ENCODE measurements at regions not wholly inside any gene's neighbourhood (a gene's known extent, or its start where the extent isn't known, plus 50 kb on each side); places are given as distances from the start of the nearest gene placed in this dataset.

GRCh38 chr2:7115364-7115763 is 198.2 kb downstream of the RNF144A start:
- no peak for TF ChIP-seq TAF1 (conservative IDR thresholded peaks at IDR 0.05)
- TF ChIP-seq, protein P1, sequence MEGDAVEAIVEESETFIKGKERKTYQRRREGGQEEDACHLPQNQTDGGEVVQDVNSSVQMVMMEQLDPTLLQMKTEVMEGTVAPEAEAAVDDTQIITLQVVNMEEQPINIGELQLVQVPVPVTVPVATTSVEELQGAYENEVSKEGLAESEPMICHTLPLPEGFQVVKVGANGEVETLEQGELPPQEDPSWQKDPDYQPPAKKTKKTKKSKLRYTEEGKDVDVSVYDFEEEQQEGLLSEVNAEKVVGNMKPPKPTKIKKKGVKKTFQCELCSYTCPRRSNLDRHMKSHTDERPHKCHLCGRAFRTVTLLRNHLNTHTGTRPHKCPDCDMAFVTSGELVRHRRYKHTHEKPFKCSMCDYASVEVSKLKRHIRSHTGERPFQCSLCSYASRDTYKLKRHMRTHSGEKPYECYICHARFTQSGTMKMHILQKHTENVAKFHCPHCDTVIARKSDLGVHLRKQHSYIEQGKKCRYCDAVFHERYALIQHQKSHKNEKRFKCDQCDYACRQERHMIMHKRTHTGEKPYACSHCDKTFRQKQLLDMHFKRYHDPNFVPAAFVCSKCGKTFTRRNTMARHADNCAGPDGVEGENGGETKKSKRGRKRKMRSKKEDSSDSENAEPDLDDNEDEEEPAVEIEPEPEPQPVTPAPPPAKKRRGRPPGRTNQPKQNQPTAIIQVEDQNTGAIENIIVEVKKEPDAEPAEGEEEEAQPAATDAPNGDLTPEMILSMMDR (IDR thresholded peaks at IDR 0.05; ENCODE audit: low read depth, low read length, missing input control) = no peak
- TF ChIP-seq FOXA2 (IDR thresholded peaks at IDR 0.05) = no peak
- no peak for TF ChIP-seq RXRA (IDR thresholded peaks at IDR 0.05)
- no peak for TF ChIP-seq SP1 (IDR thresholded peaks at IDR 0.05)
- no peak for TF ChIP-seq GABPA (IDR thresholded peaks at IDR 0.05 in 1 of 2, conservative IDR thresholded peaks at IDR 0.05 in 1 of 2)
- TF ChIP-seq MAX (IDR thresholded peaks at IDR 0.05) = no peak
- no peak for TF ChIP-seq RAD21 (IDR thresholded peaks at IDR 0.05)
- TF ChIP-seq ZBTB33 (IDR thresholded peaks at IDR 0.05) = no peak
- TF ChIP-seq REST (IDR thresholded peaks at IDR 0.05) = no peak
- no peak for TF ChIP-seq JUND (IDR thresholded peaks at IDR 0.05)
- TF ChIP-seq YY1 (IDR thresholded peaks at IDR 0.05) = no peak
- TF ChIP-seq FOXA1 (IDR thresholded peaks at IDR 0.05) = no peak
